Loucy (cell line): ENCODE measurements at regions not wholly inside any gene's neighbourhood (a gene's known extent, or its start where the extent isn't known, plus 50 kb on each side); places are given as distances from the start of the nearest gene placed in this dataset.

Experiments used
- H2AFZ ChIP-seq: fragments of 200-600 bp; sonication (generic); 2 replicates; pipeline ENCODE4 v1.6.0; 2016; ENCODE audit warnings: antibody characterized with exemption, mild to moderate bottlenecking, low read length, moderate library complexity
- H3F3A ChIP-seq: fragments of 200-600 bp; 2 replicates; pipeline ENCODE4 v1.6.0; 2016; ENCODE audit warnings: antibody characterized with exemption, low read depth, mild to moderate bottlenecking
- H3K27me3 ChIP-seq: fragments of 200-600 bp; sonication (generic); 2 replicates; pipeline ENCODE4 v1.6.1; 2014; ENCODE audit warnings: low read length, mild to moderate bottlenecking; ENCODE audit not compliant: insufficient read depth, poor library complexity, severe bottlenecking
- H3K36me3 ChIP-seq: fragments of 200-600 bp; sonication (generic); 2 replicates; pipeline ENCODE4 v1.6.1; 2016; ENCODE audit warnings: low read length; ENCODE audit not compliant: insufficient read depth
- H3K4me1 ChIP-seq: fragments of 200-600 bp; sonication (generic); 2 replicates; pipeline ENCODE4 v1.5.1; 2014; ENCODE audit warnings: low read length, mild to moderate bottlenecking; ENCODE audit not compliant: insufficient read depth, poor library complexity, severe bottlenecking
- H3K4me2 ChIP-seq: fragments of 200-600 bp; sonication (generic); 2 replicates; pipeline ENCODE4 v1.6.0; 2014; ENCODE audit warnings: antibody characterized with exemption, low read length, low read depth, mild to moderate bottlenecking; ENCODE audit not compliant: poor library complexity, severe bottlenecking
- H3K4me3 ChIP-seq: fragments of 200-600 bp; sonication (generic); 2 replicates; pipeline ENCODE4 v1.5.1; 2014; ENCODE audit warnings: low read length, mild to moderate bottlenecking, mixed read lengths; ENCODE audit not compliant: poor library complexity, severe bottlenecking
- H3K79me2 ChIP-seq: fragments of 200-600 bp; sonication (generic); 2 replicates; pipeline ENCODE4 v1.6.1; 2014; ENCODE audit warnings: low read length; ENCODE audit not compliant: insufficient read depth
- H3K9ac ChIP-seq: fragments of 200-600 bp; sonication (generic); 2 replicates; pipeline ENCODE4 v1.6.0; 2014; ENCODE audit warnings: mild to moderate bottlenecking, low read depth, low read length, moderate library complexity; ENCODE audit not compliant: poor library complexity, severe bottlenecking
- H3K9me2 ChIP-seq: fragments of 200-600 bp; sonication (generic); replicated peaks from 2 replicates; pipeline ENCODE4 v1.6.1; 2016; ENCODE audit warnings: low read depth, low read length, mixed read lengths
- H3K9me3 ChIP-seq: fragments of 200-600 bp; sonication (generic); 2 replicates; pipeline ENCODE4 v1.6.1; 2014; ENCODE audit warnings: mild to moderate bottlenecking, antibody characterized with exemption, low read length, low read depth; ENCODE audit not compliant: insufficient read depth
- H4K20me1 ChIP-seq: fragments of 200-600 bp; sonication (generic); 2 replicates; pipeline ENCODE4 v1.6.0; 2014; ENCODE audit warnings: antibody characterized with exemption, low read length, mild to moderate bottlenecking; ENCODE audit not compliant: insufficient read depth, poor library complexity, severe bottlenecking
- EZH2phosphoT487 ChIP-seq: fragments of 200-600 bp; IDR thresholded peaks from 2 replicates; pipeline ENCODE4 v1.6.1; 2018; ENCODE audit warnings: antibody characterized with exemption, mild to moderate bottlenecking, moderate library complexity, borderline replicate concordance
- TF ChIP-seq, protein P1 (sequence below): fragments of 200-600 bp; sonication (generic); conservative IDR thresholded peaks from 2 replicates; pipeline ENCODE4 v1.5.1; 2014; ENCODE audit warnings: mild to moderate bottlenecking, antibody characterized with exemption, low read length

DNA sequence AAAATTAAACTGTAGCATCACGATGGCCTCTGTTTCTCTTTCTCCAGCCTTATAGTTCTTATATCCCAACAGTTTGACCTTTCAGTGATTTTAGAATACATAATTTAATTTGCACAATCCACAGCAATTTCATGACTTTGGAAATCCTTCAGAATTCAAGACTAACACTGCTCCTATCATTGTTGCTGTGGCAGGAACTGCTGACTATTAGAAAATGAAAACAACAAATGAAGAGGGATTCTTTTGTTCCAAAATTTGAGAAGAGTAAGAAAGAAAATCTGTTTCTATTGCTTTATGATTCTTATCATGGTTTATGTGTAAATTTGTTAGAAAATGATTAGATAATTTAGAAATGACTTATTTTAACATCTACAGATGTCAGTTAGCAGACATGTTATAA is 604.0 kb upstream of the ADGRB3 start:
- Histone ChIP-seq H2AFZ (no peak overlapping the region), H3K4me3 (no peak overlapping the region), H3F3A (no peaks in the 10 kb centered on the region), H3K9me2 (no peaks in the 10 kb centered on the region), H3K9ac (no peak overlapping the region), H3K4me2 (no peak overlapping the region), H3K36me3 (no peaks in the 10 kb centered on the region), H3K79me2 (no peaks in the 10 kb centered on the region), H3K4me1 (no peaks in the 10 kb centered on the region), H3K27me3 (no peaks in the 10 kb centered on the region), H4K20me1 (no peaks in the 10 kb centered on the region), H3K9me3 (no peaks in the 10 kb centered on the region)
- TF ChIP-seq, protein P1, sequence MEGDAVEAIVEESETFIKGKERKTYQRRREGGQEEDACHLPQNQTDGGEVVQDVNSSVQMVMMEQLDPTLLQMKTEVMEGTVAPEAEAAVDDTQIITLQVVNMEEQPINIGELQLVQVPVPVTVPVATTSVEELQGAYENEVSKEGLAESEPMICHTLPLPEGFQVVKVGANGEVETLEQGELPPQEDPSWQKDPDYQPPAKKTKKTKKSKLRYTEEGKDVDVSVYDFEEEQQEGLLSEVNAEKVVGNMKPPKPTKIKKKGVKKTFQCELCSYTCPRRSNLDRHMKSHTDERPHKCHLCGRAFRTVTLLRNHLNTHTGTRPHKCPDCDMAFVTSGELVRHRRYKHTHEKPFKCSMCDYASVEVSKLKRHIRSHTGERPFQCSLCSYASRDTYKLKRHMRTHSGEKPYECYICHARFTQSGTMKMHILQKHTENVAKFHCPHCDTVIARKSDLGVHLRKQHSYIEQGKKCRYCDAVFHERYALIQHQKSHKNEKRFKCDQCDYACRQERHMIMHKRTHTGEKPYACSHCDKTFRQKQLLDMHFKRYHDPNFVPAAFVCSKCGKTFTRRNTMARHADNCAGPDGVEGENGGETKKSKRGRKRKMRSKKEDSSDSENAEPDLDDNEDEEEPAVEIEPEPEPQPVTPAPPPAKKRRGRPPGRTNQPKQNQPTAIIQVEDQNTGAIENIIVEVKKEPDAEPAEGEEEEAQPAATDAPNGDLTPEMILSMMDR, result no peak
- TF ChIP-seq EZH2phosphoT487, result no peak

- Histone ChIP-seq H3F3A (no peaks in the 10 kb centered on the region), H3K9me2 (no peaks in the 10 kb centered on the region), H3K79me2 (no peaks in the 10 kb centered on the region), H3K9ac (no peak overlapping the region), H3K4me2 (no peak overlapping the region), H4K20me1 (no peaks in the 10 kb centered on the region), H3K27me3 (no peaks in the 10 kb centered on the region), H3K36me3 (no peaks in the 10 kb centered on the region), H2AFZ (no peak overlapping the region), H3K4me1 (no peaks in the 10 kb centered on the region), H3K9me3 (no peaks in the 10 kb centered on the region), H3K4me3 (no peak overlapping the region)
- TF ChIP-seq, protein P1, result no peak
- TF ChIP-seq EZH2phosphoT487, result no peak
These were observed 608.6 kb upstream of the ADGRB3 start for GRCh38 chr6:68026483-68026882.

GRCh38 chr6:68025764-68026163 is 609.3 kb upstream of the ADGRB3 start:
- Histone ChIP-seq H4K20me1 (no peaks in the 10 kb centered on the region), H3F3A (no peaks in the 10 kb centered on the region), H3K9ac (no peak overlapping the region), H3K27me3 (no peaks in the 10 kb centered on the region), H3K4me2 (no peak overlapping the region), H3K79me2 (no peaks in the 10 kb centered on the region), H3K4me1 (no peaks in the 10 kb centered on the region), H3K36me3 (no peaks in the 10 kb centered on the region), H2AFZ (no peak overlapping the region), H3K9me3 (no peaks in the 10 kb centered on the region), H3K4me3 (no peak overlapping the region), H3K9me2 (no peaks in the 10 kb centered on the region)
- no peak for TF ChIP-seq EZH2phosphoT487
- TF ChIP-seq, protein P1, result no peak
